Natural killer cell (primary cell): ENCODE measurements at regions not wholly inside any gene's neighbourhood (a gene's known extent, or its start where the extent isn't known, plus 50 kb on each side); places are given as distances from the start of the nearest gene placed in this dataset.
A peak's percentile ranks its signal among the peaks of the same experiment; 100 is the strongest.

Experiments
- ATAC-seq, 3 donors: fragments of 150-1000 bp in 2 of 3; fragments of 200-7000 bp in 1 of 3; cut with Tn5 transposase; 1 replicate in 1 of 3; 2 replicates in 2 of 3; pipeline ENCODE4 v1.10.0; 2021; ENCODE audit warnings: mild to moderate bottlenecking in 2 of 3, moderate library complexity in 2 of 3
- DNase-seq, 2 donors: peaks; one replicate each; pipeline versions ENCODE4 v3.0.0 to v3.0.0-alpha.2; 2013 to 2021; ENCODE audit warnings: mixed read lengths in 1 of 2
- H3K27ac ChIP-seq: one replicate; pipeline ENCODE4 v1.5.1; 2013; ENCODE audit warnings: mild to moderate bottlenecking, low read length
- H3K27me3 ChIP-seq: one replicate; pipeline ENCODE4 v1.6.1; 2013; ENCODE audit warnings: low read length; ENCODE audit not compliant: control insufficient read depth, insufficient read depth
- H3K36me3 ChIP-seq: one replicate; pipeline ENCODE4 v1.6.1; 2013; ENCODE audit warnings: low read length; ENCODE audit not compliant: control insufficient read depth, insufficient read depth
- H3K4me1 ChIP-seq: one replicate; pipeline ENCODE4 v1.6.1; 2013; ENCODE audit warnings: low read length; ENCODE audit not compliant: control insufficient read depth, insufficient read depth
- H3K4me3 ChIP-seq: one replicate; pipeline ENCODE4 v1.5.1; 2013; ENCODE audit warnings: low read length
- H3K9me3 ChIP-seq: one replicate; pipeline ENCODE4 v1.6.1; 2013; ENCODE audit warnings: low read length; ENCODE audit not compliant: control insufficient read depth, insufficient read depth
- H3K27ac Mint-ChIP-seq, 2 donors: one replicate each; pipeline ENCODE4 v1.8.0; 2022; ENCODE audit warnings: mild to moderate bottlenecking in 2 of 2, mixed read lengths in 2 of 2, moderate library complexity in 1 of 2
- H3K27me3 Mint-ChIP-seq, 2 donors: one replicate each; pipeline ENCODE4 v1.8.0; 2022; ENCODE audit warnings: low read depth in 2 of 2, mixed read lengths in 2 of 2
- H3K36me3 Mint-ChIP-seq: one replicate; pipeline ENCODE4 v1.8.0; 2022; ENCODE audit warnings: mixed read lengths
- H3K4me1 Mint-ChIP-seq, 2 donors: one replicate each; pipeline ENCODE4 v1.8.0; 2022; ENCODE audit warnings: mixed read lengths in 2 of 2
- H3K4me3 Mint-ChIP-seq: one replicate; pipeline ENCODE4 v1.8.0; 2022; ENCODE audit warnings: mild to moderate bottlenecking, moderate library complexity, mixed read lengths
- H3K9me3 Mint-ChIP-seq, 2 donors: one replicate each; pipeline ENCODE4 v1.8.0; 2022; ENCODE audit warnings: mixed read lengths in 2 of 2
- WGBS: methylation state at CpG from one replicate; pipeline ENCODE4 v1.1.7; 2013; ENCODE audit warnings: missing lambda C conversion rate; ENCODE audit not compliant: insufficient coverage; 5-methylcytosine and 5-hydroxymethylcytosine counted together
- intact Hi-C: fragments of 100-400 bp; cut with micrococcal nuclease; formaldehyde crosslinking; loops from one replicate; pipeline ENCODE4 v1.14.2; 2022
- TF ChIP-seq, protein P1 (sequence below): fragments of 200-600 bp; IDR thresholded peaks from one replicate; pipeline ENCODE4 v1.8.0; 2022; ENCODE audit warnings: antibody characterized with exemption

- Mint-ChIP-seq H3K27me3 (no peaks in the 10 kb centered on the region), H3K36me3 (no peaks in the 10 kb centered on the region), H3K4me3 (no peak overlapping the region), H3K4me1 (no peaks in the 10 kb centered on the region), H3K9me3 (no peaks in the 10 kb centered on the region), H3K27ac (no peak overlapping the region)
- Histone ChIP-seq H3K36me3 (no peaks in the 10 kb centered on the region), H3K27ac (peak overlapping the region; percentile 89), H3K9me3 (peaks cover 7% of the 10 kb centered on the region), H3K4me3 (peak overlapping the region; percentile 79), H3K4me1 (peaks cover 6% of the 10 kb centered on the region), H3K27me3 (no peaks in the 10 kb centered on the region)
- WGBS: 0% methylated on average over 16 of the region's 26 CpGs
- ATAC-seq (peak; percentile 84 to 86 (median 85)), DNase-seq (peak in 1 of 2 donors; percentile 87)
- TF ChIP-seq, protein P1, sequence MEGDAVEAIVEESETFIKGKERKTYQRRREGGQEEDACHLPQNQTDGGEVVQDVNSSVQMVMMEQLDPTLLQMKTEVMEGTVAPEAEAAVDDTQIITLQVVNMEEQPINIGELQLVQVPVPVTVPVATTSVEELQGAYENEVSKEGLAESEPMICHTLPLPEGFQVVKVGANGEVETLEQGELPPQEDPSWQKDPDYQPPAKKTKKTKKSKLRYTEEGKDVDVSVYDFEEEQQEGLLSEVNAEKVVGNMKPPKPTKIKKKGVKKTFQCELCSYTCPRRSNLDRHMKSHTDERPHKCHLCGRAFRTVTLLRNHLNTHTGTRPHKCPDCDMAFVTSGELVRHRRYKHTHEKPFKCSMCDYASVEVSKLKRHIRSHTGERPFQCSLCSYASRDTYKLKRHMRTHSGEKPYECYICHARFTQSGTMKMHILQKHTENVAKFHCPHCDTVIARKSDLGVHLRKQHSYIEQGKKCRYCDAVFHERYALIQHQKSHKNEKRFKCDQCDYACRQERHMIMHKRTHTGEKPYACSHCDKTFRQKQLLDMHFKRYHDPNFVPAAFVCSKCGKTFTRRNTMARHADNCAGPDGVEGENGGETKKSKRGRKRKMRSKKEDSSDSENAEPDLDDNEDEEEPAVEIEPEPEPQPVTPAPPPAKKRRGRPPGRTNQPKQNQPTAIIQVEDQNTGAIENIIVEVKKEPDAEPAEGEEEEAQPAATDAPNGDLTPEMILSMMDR: no peak
- intact Hi-C loops: loop anchor here (1.0 kb wide), 1 partner anchor 9 kb away; no protein-coding TSS in a partner anchor
Observed at GRCh38 chr6:26223650-26224546, 136.7 kb downstream of the HFE start.

DNA sequence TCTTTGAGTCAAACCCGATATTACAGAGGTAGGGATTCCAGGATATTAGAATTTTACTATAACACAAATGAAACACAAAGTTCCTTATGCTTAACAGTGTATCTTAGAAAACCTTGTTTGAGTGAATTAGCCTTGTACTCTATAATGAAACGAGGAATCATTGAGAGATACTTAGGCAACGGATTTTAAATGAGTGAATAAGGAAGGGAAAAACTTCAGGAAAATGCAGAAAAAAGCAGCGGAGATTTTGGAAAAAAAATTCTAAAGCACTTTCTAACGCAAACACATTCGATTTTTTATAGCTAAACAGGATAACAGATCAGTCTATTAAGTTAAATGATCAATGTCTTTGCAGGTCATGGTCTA lies 137.3 kb downstream of the HFE start:
- Histone ChIP-seq H3K27ac (peak overlapping the region; percentile 89), H3K9me3 (peaks cover 7% of the 10 kb centered on the region), H3K4me1 (peaks cover 6% of the 10 kb centered on the region), H3K4me3 (peak overlapping the region; percentile 79), H3K27me3 (no peaks in the 10 kb centered on the region), H3K36me3 (no peaks in the 10 kb centered on the region)
- Mint-ChIP-seq H3K9me3 (no peaks in the 10 kb centered on the region), H3K36me3 (no peaks in the 10 kb centered on the region), H3K4me1 (no peaks in the 10 kb centered on the region), H3K27me3 (no peaks in the 10 kb centered on the region), H3K27ac (no peak overlapping the region), H3K4me3 (no peak overlapping the region)
- 23% methylated on average over 4 of the region's 6 CpGs for WGBS
- ATAC-seq (peak in 1 of 3 donors; percentile 6), DNase-seq (no peak)
- TF ChIP-seq, protein P1: no peak
- intact Hi-C loops: loop anchor here (1.0 kb wide), 1 partner anchor 9 kb away; no protein-coding TSS in a partner anchor

- Histone ChIP-seq H3K27ac (peak overlapping the region; percentile 89), H3K9me3 (peaks cover 7% of the 10 kb centered on the region), H3K27me3 (no peaks in the 10 kb centered on the region), H3K36me3 (no peaks in the 10 kb centered on the region), H3K4me1 (peaks cover 6% of the 10 kb centered on the region), H3K4me3 (no peak overlapping the region)
- no peaks in the 10 kb centered on the region for H3K9me3 Mint-ChIP-seq
- TF ChIP-seq, protein P1: no peak
- H3K4me1 Mint-ChIP-seq: no peaks in the 10 kb centered on the region
- no peak overlapping the region for H3K4me3 Mint-ChIP-seq
- 88% methylated on average over 51 of the region's 51 CpGs for WGBS
- no peaks in the 10 kb centered on the region for H3K36me3 Mint-ChIP-seq
- DNase-seq (peak in 1 of 2 donors; percentile 31), ATAC-seq (no peak)
- H3K27ac Mint-ChIP-seq: no peak overlapping the region
- H3K27me3 Mint-ChIP-seq: no peaks in the 10 kb centered on the region
- intact Hi-C loops: loop anchor here (1.0 kb wide), 1 partner anchor 8 kb away; no protein-coding TSS in a partner anchor
Observed at GRCh38 chr6:26224940-26225847, 138.0 kb downstream of the HFE start.
